Heart left ventricle (tissue), 16 donors: ENCODE measurements at regions not wholly inside any gene's neighbourhood (a gene's known extent, or its start where the extent isn't known, plus 50 kb on each side); places are given as distances from the start of the nearest gene placed in this dataset.
A peak's percentile ranks its signal among the peaks of the same experiment; 100 is the strongest.

Experiments used
- ATAC-seq, 4 donors: fragments of 200-7000 bp; cut with Tn5 transposase; one replicate each; pipeline ENCODE4 v1.9.1; 2020 to 2022; ENCODE audit warnings: moderate library complexity in 4 of 4, mild to moderate bottlenecking in 3 of 4, moderate number of reproducible peaks in 1 of 4
- DNase-seq, 5 donors: peaks; one replicate each; pipeline ENCODE4 v3.0.0-alpha.2; 2020
- H3K27ac ChIP-seq, 12 donors: fragments of 200-600 bp; sonication (generic) in 4 of 12; one replicate each; pipeline versions ENCODE4 v1.5.0 to v1.8.0; 2016 to 2022; ENCODE audit warnings: mild to moderate bottlenecking in 2 of 12
- H3K27me3 ChIP-seq, 9 donors: fragments of 200-600 bp; sonication (generic) in 2 of 9; one replicate each; pipeline versions ENCODE4 v1.5.1 to v1.8.0; 2016 to 2022; ENCODE audit warnings: mild to moderate bottlenecking in 3 of 9
- H3K36me3 ChIP-seq, 9 donors: fragments of 200-600 bp; sonication (generic) in 2 of 9; one replicate each; pipeline versions ENCODE4 v1.5.0 to v1.8.0; 2018 to 2022; ENCODE audit warnings: mild to moderate bottlenecking in 2 of 9
- H3K4me1 ChIP-seq, 12 donors: fragments of 200-600 bp; sonication (generic) in 4 of 12; one replicate each; pipeline versions ENCODE4 v1.5.0 to v1.8.0; 2016 to 2022; ENCODE audit warnings: mild to moderate bottlenecking in 3 of 12
- H3K4me3 ChIP-seq, 12 donors: fragments of 200-600 bp; sonication (generic) in 4 of 12; one replicate each; pipeline versions ENCODE4 v1.5.0 to v1.8.0; 2017 to 2022; ENCODE audit warnings: mild to moderate bottlenecking in 9 of 12, moderate library complexity in 4 of 12
- H3K9me3 ChIP-seq, 12 donors: fragments of 200-600 bp; sonication (generic) in 4 of 12; one replicate each; pipeline versions ENCODE4 v1.5.0 to v1.8.0; 2016 to 2022; ENCODE audit warnings: mild to moderate bottlenecking in 1 of 12
- POLR2A ChIP-seq, 2 donors: fragments of 450-650 bp; IDR thresholded peaks; one replicate each; pipeline ENCODE4 v1.6.1; 2017; ENCODE audit warnings: antibody characterized with exemption in 2 of 2, mild to moderate bottlenecking in 2 of 2, moderate library complexity in 2 of 2
- WGBS, 4 donors: extraction: QIAGEN DNeasy Blood & Tissue Kit in 2 of 4; methylation state at CpG; one replicate each; pipeline versions ENCODE4 v1.1.5 to v1.1.7; 2013 to 2018; 5-methylcytosine and 5-hydroxymethylcytosine counted together
- intact Hi-C, 10 donors: fragments of 100-400 bp; cut with DNase I; formaldehyde crosslinking; loops; one replicate each; pipeline versions ENCODE4 v1.11.1 to v1.14.2; 2022
- TF ChIP-seq, protein P1 (sequence below), 12 donors: fragments of 200-600 bp; sonication (generic) in 4 of 12; IDR thresholded peaks; one replicate each; pipeline versions ENCODE4 v1.5.0 to v1.8.0; 2018 to 2022; ENCODE audit warnings: antibody characterized with exemption in 12 of 12, mild to moderate bottlenecking in 5 of 12
- donor health status: ischemic (EF 13 %, LVEDD 7.1; RV severe dilation, severe dysfunction).
- donor health status: healthy with polysubstance abuse.
- donor health status: DM: no; HTN: yes; CAD: no.
- donor health status: DM: no; HTN: no; CAD: no.
- donor health status: ischemic (EF 25% LVEDD 6.9; RV normal size, moderate dysfunction).
- donor health status: ischemic (EF 25% LVEDD 5.7; RV mildly dilated, moderate dysfunction).
- donor health status: healthy.
- donor health status: DM: yes; HTN: yes; CAD: no.
- donor health status: ischemic (EF 35%, LVEDD 5.7; RV mildly dilated, moderate dysfunction).
- donor health status: nonischemic (EF 11% LVEDD 7.7; RV severe dilation, severe dysfunction).
- donor health status: DM: yes; HTN: yes; CAD: no.
- donor health status: PGD.
- donor health status: ischemic (EF 29% LVEDD 5.4; RV normal size, mild dysfunction).
- donor health status: nonischemic (EF 23%, LVEDD 6.1; RV moderate dilation, normal function).

DNA sequence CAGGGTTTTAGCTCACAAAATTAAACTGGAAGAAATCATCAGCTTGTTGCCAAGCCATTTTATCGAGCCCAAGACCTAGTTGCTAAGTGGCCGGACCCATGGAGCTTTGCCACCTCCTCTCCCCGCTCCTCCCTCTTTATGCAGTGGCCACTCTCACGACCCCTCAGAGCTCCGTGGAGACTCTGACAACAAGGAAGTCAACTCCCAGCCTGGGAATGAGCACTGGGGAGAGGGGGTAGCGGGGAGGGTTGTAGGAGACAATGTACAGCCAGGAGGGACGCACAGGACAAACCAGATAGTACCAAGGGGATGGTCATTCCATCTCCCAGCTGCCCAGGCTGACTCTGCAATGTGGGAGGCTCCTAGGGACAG lies 250.9 kb downstream of the SIPA1L2 start:
- WGBS, 4 donors: 78 to 83% (median 82%) methylated on average over 7 of the region's 7 CpGs
- H3K4me3 ChIP-seq: no peak overlapping the region
- intact Hi-C loops: no loop called here
- TF ChIP-seq POLR2A (IDR thresholded peaks at IDR 0.05): no peak
- TF ChIP-seq, protein P1, sequence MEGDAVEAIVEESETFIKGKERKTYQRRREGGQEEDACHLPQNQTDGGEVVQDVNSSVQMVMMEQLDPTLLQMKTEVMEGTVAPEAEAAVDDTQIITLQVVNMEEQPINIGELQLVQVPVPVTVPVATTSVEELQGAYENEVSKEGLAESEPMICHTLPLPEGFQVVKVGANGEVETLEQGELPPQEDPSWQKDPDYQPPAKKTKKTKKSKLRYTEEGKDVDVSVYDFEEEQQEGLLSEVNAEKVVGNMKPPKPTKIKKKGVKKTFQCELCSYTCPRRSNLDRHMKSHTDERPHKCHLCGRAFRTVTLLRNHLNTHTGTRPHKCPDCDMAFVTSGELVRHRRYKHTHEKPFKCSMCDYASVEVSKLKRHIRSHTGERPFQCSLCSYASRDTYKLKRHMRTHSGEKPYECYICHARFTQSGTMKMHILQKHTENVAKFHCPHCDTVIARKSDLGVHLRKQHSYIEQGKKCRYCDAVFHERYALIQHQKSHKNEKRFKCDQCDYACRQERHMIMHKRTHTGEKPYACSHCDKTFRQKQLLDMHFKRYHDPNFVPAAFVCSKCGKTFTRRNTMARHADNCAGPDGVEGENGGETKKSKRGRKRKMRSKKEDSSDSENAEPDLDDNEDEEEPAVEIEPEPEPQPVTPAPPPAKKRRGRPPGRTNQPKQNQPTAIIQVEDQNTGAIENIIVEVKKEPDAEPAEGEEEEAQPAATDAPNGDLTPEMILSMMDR (IDR thresholded peaks at IDR 0.05): no peak
- H3K27me3 ChIP-seq: no peaks in the 10 kb centered on the region
- H3K36me3 ChIP-seq: no peaks in the 10 kb centered on the region
- H3K27ac ChIP-seq: peak overlapping the region in 4 of 12 donors; percentile 39 to 65 (median 49)
- peaks cover 3 to 34% (median 24%) of the 10 kb centered on the region in 12 donors for H3K4me1 ChIP-seq
- H3K9me3 ChIP-seq: no peaks in the 10 kb centered on the region
- DNase-seq (no peak), ATAC-seq (no peak)

DNA sequence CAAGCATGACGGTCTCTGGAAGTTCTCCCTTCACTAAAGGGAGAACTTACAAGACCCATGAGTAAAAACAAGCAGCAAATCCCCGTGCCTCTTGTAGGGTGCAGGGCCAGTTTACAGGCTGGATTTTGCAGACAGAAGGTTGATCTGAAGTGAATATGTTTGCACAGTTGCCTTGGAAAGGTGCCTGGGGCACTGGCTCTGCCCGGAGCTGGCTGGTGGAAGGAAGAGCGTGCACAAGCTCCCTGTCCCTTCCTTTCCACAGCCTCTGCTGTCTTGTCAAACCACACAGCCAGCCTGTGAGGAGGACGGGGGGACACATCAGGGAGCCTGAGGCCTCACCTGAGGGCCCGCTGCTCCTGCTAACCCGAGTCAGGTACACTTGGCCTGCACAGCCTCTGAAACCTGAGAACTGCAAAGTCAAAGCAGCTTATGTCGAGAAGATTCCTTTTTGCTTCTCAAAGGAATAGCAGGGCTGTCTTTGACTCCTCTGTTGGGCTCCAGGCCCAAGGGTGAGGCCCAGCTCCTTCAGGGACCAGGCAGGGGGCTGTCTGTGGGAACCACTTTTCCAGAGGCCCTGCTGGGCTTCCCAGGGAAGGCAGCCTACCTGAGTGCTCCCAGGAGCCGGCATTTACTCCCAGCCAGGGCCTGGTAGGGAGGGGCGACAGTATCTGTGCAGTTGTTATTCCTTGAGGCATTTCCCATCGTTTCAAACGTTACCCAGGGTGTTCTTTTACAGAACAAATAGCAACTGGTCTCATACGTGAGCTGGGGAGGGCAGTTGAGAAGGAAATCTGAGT lies 251.5 kb downstream of the SIPA1L2 start:
- H3K27ac ChIP-seq: peak overlapping the region in 9 of 12 donors; percentile 26 to 65 (median 48)
- peaks cover 3 to 34% (median 24%) of the 10 kb centered on the region in 12 donors for H3K4me1 ChIP-seq
- no peaks in the 10 kb centered on the region for H3K9me3 ChIP-seq
- no peaks in the 10 kb centered on the region for H3K27me3 ChIP-seq
- H3K4me3 ChIP-seq: no peak overlapping the region
- H3K36me3 ChIP-seq: no peaks in the 10 kb centered on the region
- peak in 3 of 4 donors; percentile 22 to 60 (median 37) for ATAC-seq
- TF ChIP-seq, protein P1 (IDR thresholded peaks at IDR 0.05): no peak
- TF ChIP-seq POLR2A (IDR thresholded peaks at IDR 0.05): no peak
- intact Hi-C loops: no loop called here
- peak in 1 of 5 donors; percentile 45 for DNase-seq
- 69 to 78% (median 71%) methylated on average over 12 to 13 of the region's 13 CpGs for WGBS, 4 donors

DNA sequence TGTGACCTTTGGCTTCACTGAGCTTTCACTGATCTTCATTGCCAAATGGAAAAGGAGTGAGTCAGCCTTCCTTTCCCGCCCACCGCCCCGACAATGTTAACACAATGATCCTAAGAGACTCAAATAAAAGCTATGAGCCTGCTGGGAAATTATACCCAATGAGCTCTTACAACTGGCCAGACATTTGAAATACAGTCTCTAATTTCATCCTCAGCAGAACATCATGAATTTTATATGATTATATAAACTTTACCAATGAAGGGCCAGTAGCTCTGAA lies 252.5 kb downstream of the SIPA1L2 start:
- Histone ChIP-seq H3K9me3 (no peaks in the 10 kb centered on the region), H3K27me3 (no peaks in the 10 kb centered on the region), H3K4me1 (peaks cover 3 to 34% (median 25%) of the 10 kb centered on the region in 12 donors), H3K36me3 (no peaks in the 10 kb centered on the region), H3K27ac (peak overlapping the region in 9 of 12 donors; percentile 1 to 68 (median 43)), H3K4me3 (no peak overlapping the region)
- intact Hi-C loops: no loop called here
- peak in 3 of 5 donors; percentile 47 to 66 (median 56) for DNase-seq
- TF ChIP-seq, protein P1 (IDR thresholded peaks at IDR 0.05): no peak
- TF ChIP-seq POLR2A (IDR thresholded peaks at IDR 0.05): no peak
- 41 to 66% (median 54%) methylated on average over 3 of the region's 3 CpGs for WGBS, 4 donors
- ATAC-seq: peak in 3 of 4 donors; percentile 52 to 73 (median 70)

DNA sequence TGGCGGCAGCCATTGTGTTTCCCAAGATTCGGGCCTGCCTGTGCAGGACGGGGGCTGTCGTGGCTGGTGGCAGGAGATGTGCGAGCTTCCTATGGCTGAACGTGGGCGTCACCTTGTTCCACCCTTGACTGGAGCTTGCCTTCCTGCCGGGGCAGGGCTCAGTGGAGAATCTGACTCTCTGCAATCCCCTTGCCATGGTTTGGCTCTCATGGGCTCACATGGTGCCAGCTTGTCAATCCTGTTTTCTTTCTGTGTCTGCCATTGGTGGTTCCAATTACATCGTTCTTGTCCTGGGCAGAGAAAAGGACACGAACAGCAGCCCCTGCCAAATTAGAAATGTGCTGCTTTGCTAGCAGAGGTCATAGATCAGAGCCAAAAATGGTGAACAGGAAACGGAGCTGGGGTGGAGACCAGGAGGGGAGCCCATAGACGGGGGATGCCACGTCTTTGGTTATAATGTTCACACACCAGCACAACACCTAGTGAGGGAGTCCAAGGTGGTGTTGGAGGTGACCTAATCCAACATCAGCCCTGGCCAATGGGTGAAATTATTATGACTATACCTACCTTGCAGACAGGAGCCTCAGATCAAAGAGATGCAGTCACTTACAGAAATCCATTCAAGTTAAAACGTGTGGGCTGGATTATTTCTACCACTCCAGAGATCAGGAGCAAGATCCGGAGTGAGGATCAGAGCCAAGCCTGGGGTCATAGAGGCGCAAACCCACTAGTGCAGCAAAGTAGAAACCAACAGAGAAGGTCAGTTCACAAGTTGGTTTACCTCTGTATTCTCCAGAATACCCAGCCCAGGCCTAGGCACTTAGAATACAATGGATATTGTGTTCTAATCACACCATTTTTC lies 253.1 kb downstream of the SIPA1L2 start:
- peak; percentile 59 to 81 (median 74) for ATAC-seq
- 58 to 73% (median 61%) methylated on average over 14 to 16 of the region's 16 CpGs for WGBS, 4 donors

More for the DNA sequence above, 253.1 kb downstream of the SIPA1L2 start:
- peaks cover 3 to 34% (median 25%) of the 10 kb centered on the region in 12 donors for H3K4me1 ChIP-seq
- intact Hi-C loops: no loop called here
- no peak overlapping the region for H3K4me3 ChIP-seq
- H3K9me3 ChIP-seq: no peaks in the 10 kb centered on the region
- H3K36me3 ChIP-seq: no peaks in the 10 kb centered on the region
- TF ChIP-seq POLR2A (IDR thresholded peaks at IDR 0.05): no peak
- TF ChIP-seq, protein P1 (IDR thresholded peaks at IDR 0.05): no peak
- peak overlapping the region in 11 of 12 donors; percentile 19 to 68 (median 43) for H3K27ac ChIP-seq
- H3K27me3 ChIP-seq: no peaks in the 10 kb centered on the region
- DNase-seq: peak in 3 of 5 donors; percentile 32 to 70 (median 49)
